ENCODE measurements at regions not wholly inside any gene's neighbourhood (a gene's known extent, or its start where the extent isn't known, plus 50 kb on each side); places are given as distances from the start of the nearest gene placed in this dataset.

- no peak for ATAC-seq
Observed at GRCh38 chr9:84554069-84554664, 115.4 kb upstream of the NTRK2 start.

GRCh38 chr9:84556556-84556955 lies 113.0 kb upstream of the NTRK2 start:
- TF ChIP-seq CTCF (IDR thresholded peaks at IDR 0.05) = no peak
- DNase-seq (no peak), ATAC-seq (no peak)
- Histone ChIP-seq H3K9me3 (peaks cover 0 to 10% (median 0%) of the 10 kb centered on the region in 11 donors), H3K4me1 (no peaks in the 10 kb centered on the region), H3K27ac (no peak overlapping the region), H3K4me3 (no peak overlapping the region), H3K36me3 (no peaks in the 10 kb centered on the region), H3K27me3 (peaks cover 0 to 4% (median 0%) of the 10 kb centered on the region in 7 donors)
- 41 to 43% methylated on average over 1 of the region's 1 CpG for WGBS, 2 donors
- intact Hi-C loops (cut with DNase I) = no loop called here

More at GRCh38 chr9:84554069-84554664, 115.4 kb upstream of the NTRK2 start:
- no peak for TF ChIP-seq CTCF (IDR thresholded peaks at IDR 0.05)
- Histone ChIP-seq H3K27me3 (peaks cover 0 to 4% (median 0%) of the 10 kb centered on the region in 7 donors), H3K4me3 (no peak overlapping the region), H3K36me3 (no peaks in the 10 kb centered on the region), H3K9me3 (peaks cover 0 to 15% (median 0%) of the 10 kb centered on the region in 11 donors), H3K4me1 (no peaks in the 10 kb centered on the region), H3K27ac (no peak overlapping the region)
- no peak for DNase-seq
- intact Hi-C loops (cut with DNase I) = no loop called here
- WGBS, 2 donors = 64 to 72% methylated on average over 1 of the region's 1 CpG

GRCh38 chr9:84557751-84558150 lies 111.8 kb upstream of the NTRK2 start:
- intact Hi-C loops (cut with DNase I) = no loop called here

GRCh38 chr9:84563691-84564090 lies 105.8 kb upstream of the NTRK2 start:
- Histone ChIP-seq H3K27me3 (peaks cover 0 to 3% (median 0%) of the 10 kb centered on the region in 7 donors), H3K27ac (no peak overlapping the region), H3K9me3 (no peaks in the 10 kb centered on the region), H3K4me1 (no peaks in the 10 kb centered on the region), H3K4me3 (no peak overlapping the region), H3K36me3 (no peaks in the 10 kb centered on the region)
- DNase-seq (no peak), ATAC-seq (no peak)
- no peak for TF ChIP-seq CTCF (IDR thresholded peaks at IDR 0.05)
- intact Hi-C loops (cut with DNase I) = no loop called here

More at GRCh38 chr9:84557751-84558150, 111.8 kb upstream of the NTRK2 start:
- TF ChIP-seq CTCF (IDR thresholded peaks at IDR 0.05) = no peak
- Histone ChIP-seq H3K27me3 (peaks cover 0 to 3% (median 0%) of the 10 kb centered on the region in 7 donors), H3K36me3 (no peaks in the 10 kb centered on the region), H3K9me3 (peaks cover 0 to under 1% (median 0%) of the 10 kb centered on the region in 11 donors), H3K27ac (peak overlapping the region in 1 of 10 donors; percentile 6), H3K4me1 (no peaks in the 10 kb centered on the region), H3K4me3 (no peak overlapping the region)
- whole genome bisulfite sequencing, 2 donors = 48 to 56% methylated on average over 4 of the region's 4 CpGs
- DNase-seq (no peak), ATAC-seq (no peak)
